ENCODE measurements at regions not wholly inside any gene's neighbourhood (a gene's known extent, or its start where the extent isn't known, plus 50 kb on each side); places are given as distances from the start of the nearest gene placed in this dataset.

- Mint-ChIP-seq H3K36me3 (ENCODE audit: low read depth) (no peaks in the 10 kb centered on the region), H3K4me1 (ENCODE audit: low read depth) (no peaks in the 10 kb centered on the region), H3K27me3 (no peaks in the 10 kb centered on the region), H3K9me3 (no peaks in the 10 kb centered on the region), H3K27ac (no peak overlapping the region), H3K4me3 (no peak overlapping the region)
- CTCF ChIA-PET, result no interaction called here
- ATAC-seq (no peak), DNase-seq (no peak)
- TF ChIP-seq CTCF (IDR thresholded peaks at IDR 0.05), result no peak
- intact Hi-C loops (cut with micrococcal nuclease), result no loop called here
- POLR2A ChIA-PET, result no interaction called here
Observed at GRCh38 chr9:31490551-31491106, 893.8 kb upstream of the ACO1 start.

- CTCF ChIA-PET, result no interaction called here
- H3K4me3 Mint-ChIP-seq, result no peak overlapping the region
- no peak for ATAC-seq
Observed at GRCh38 chr9:31492229-31492628, 892.2 kb upstream of the ACO1 start.

GRCh38 chr9:31500422-31500821 is 884.0 kb upstream of the ACO1 start:
- Mint-ChIP-seq H3K4me1 (ENCODE audit: low read depth) (peaks cover 4% of the 10 kb centered on the region), H3K36me3 (ENCODE audit: low read depth) (peaks cover 5% of the 10 kb centered on the region), H3K27me3 (no peaks in the 10 kb centered on the region), H3K27ac (no peak overlapping the region), H3K9me3 (peaks cover 15% of the 10 kb centered on the region), H3K4me3 (no peak overlapping the region)
- DNase-seq, result no peak
- intact Hi-C loops (cut with micrococcal nuclease), result no loop called here
- POLR2A ChIA-PET, result interaction anchor here (0.6 kb wide), 1 partner anchor 391 kb away, joined by 3 read pairs; no protein-coding TSS in a partner anchor
- TF ChIP-seq CTCF (IDR thresholded peaks at IDR 0.05), result no peak
- CTCF ChIA-PET, result no interaction called here
- ATAC-seq, result no peak

More at GRCh38 chr9:31492229-31492628, 892.2 kb upstream of the ACO1 start:
- no peak overlapping the region for H3K27ac Mint-ChIP-seq
- POLR2A ChIA-PET, result no interaction called here
- intact Hi-C loops (cut with micrococcal nuclease), result no loop called here
- H3K4me1 Mint-ChIP-seq (ENCODE audit: low read depth), result no peaks in the 10 kb centered on the region
- peaks cover under 1% of the 10 kb centered on the region for H3K36me3 Mint-ChIP-seq (ENCODE audit: low read depth)
- no peak for TF ChIP-seq CTCF (IDR thresholded peaks at IDR 0.05)
- H3K9me3 Mint-ChIP-seq, result peaks cover 11% of the 10 kb centered on the region
- no peaks in the 10 kb centered on the region for H3K27me3 Mint-ChIP-seq
- DNase-seq, result no peak

GRCh38 chr9:31519011-31519410 is 865.4 kb upstream of the ACO1 start:
- POLR2A ChIA-PET, result no interaction called here
- ATAC-seq (peak; percentile 87), DNase-seq (peak; percentile 79)

GRCh38 chr9:31519424-31519823 is 865.0 kb upstream of the ACO1 start:
- ChIA-PET POLR2A (no interaction called here), CTCF (no interaction called here)
- Mint-ChIP-seq H3K27ac (no peak overlapping the region), H3K9me3 (peaks cover 8% of the 10 kb centered on the region), H3K4me3 (no peak overlapping the region), H3K4me1 (ENCODE audit: low read depth) (peaks cover 16% of the 10 kb centered on the region), H3K36me3 (ENCODE audit: low read depth) (no peaks in the 10 kb centered on the region), H3K27me3 (no peaks in the 10 kb centered on the region)
- no peak for TF ChIP-seq CTCF (IDR thresholded peaks at IDR 0.05)
- ATAC-seq, result no peak
- intact Hi-C loops (cut with micrococcal nuclease), result no loop called here
- no peak for DNase-seq

More at GRCh38 chr9:31519011-31519410, 865.4 kb upstream of the ACO1 start:
- Mint-ChIP-seq H3K4me3 (no peak overlapping the region), H3K27ac (no peak overlapping the region), H3K27me3 (no peaks in the 10 kb centered on the region), H3K4me1 (ENCODE audit: low read depth) (peaks cover 16% of the 10 kb centered on the region), H3K9me3 (peaks cover 8% of the 10 kb centered on the region), H3K36me3 (ENCODE audit: low read depth) (no peaks in the 10 kb centered on the region)
- intact Hi-C loops (cut with micrococcal nuclease), result no loop called here
- CTCF ChIA-PET, result no interaction called here
- no peak for TF ChIP-seq CTCF (IDR thresholded peaks at IDR 0.05)
